IMR-90 (cell line): ENCODE measurements at regions not wholly inside any gene's neighbourhood (a gene's known extent, or its start where the extent isn't known, plus 50 kb on each side); places are given as distances from the start of the nearest gene placed in this dataset.

Experiments
- ATAC-seq: fragments of 200-7000 bp; cut with Tn5 transposase; 2 replicates; pipeline ENCODE4 v1.9.1; 2020; ENCODE audit warnings: low read depth, mild to moderate bottlenecking, moderate library complexity
- BruUV-seq: library from RNA; stranded (reverse); fragments of 400-500 nt; replicated peaks from 2 replicates; lab custom pipeline; 2021; lab: Mats Ljungman, UMichigan
- CTCF ChIA-PET: fragments of 300-600 bp; formaldehyde crosslinking; extraction: SDS; loops from one replicate; lab custom pipeline; 2021; ENCODE audit warnings: antibody characterized with exemption; lab: Yijun Ruan, JAX
- POLR2A ChIA-PET: fragments of 300-600 bp; sonication (Branson Sonifier 250); formaldehyde crosslinking; loops from one replicate; lab custom pipeline; 2022; ENCODE audit warnings: antibody characterized with exemption; ENCODE audit not compliant: unreplicated experiment; lab: Charles Lee
- DNase-seq: peaks from one replicate; pipeline ENCODE4 v3.0.0; 2013
- H2AFZ ChIP-seq: replicated peaks from 2 replicates; pipeline ENCODE3; 2013; ENCODE audit warnings: low read length, mild to moderate bottlenecking; ENCODE audit not compliant: poor library complexity
- H2AK5ac ChIP-seq: 2 replicates; pipeline ENCODE4 v1.6.1; 2013; ENCODE audit warnings: low read depth, low read length, inconsistent platforms
- H2AK9ac ChIP-seq: replicated peaks from 2 replicates; pipeline ENCODE3; 2013; ENCODE audit warnings: mild to moderate bottlenecking, low read depth, low read length, moderate library complexity; ENCODE audit not compliant: poor library complexity
- H2BK120ac ChIP-seq: 2 replicates; pipeline ENCODE4 v1.6.1; 2013; ENCODE audit warnings: low read depth, low read length, inconsistent platforms
- H2BK15ac ChIP-seq: 3 replicates; pipeline ENCODE4 v1.6.1; 2013; ENCODE audit warnings: low read depth, low read length, inconsistent platforms
- H2BK20ac ChIP-seq: 2 replicates; pipeline ENCODE4 v1.6.1; 2013; ENCODE audit warnings: low read depth, mild to moderate bottlenecking, inconsistent platforms, low read length, moderate library complexity
- H2BK5ac ChIP-seq: 2 replicates; pipeline ENCODE4 v1.6.1; 2013; ENCODE audit warnings: mild to moderate bottlenecking, low read depth, low read length, inconsistent platforms; ENCODE audit not compliant: poor library complexity, severe bottlenecking
- H3K14ac ChIP-seq: replicated peaks from 2 replicates; pipeline ENCODE4 v1.6.1; 2013; ENCODE audit warnings: low read depth, low read length, inconsistent platforms
- H3K18ac ChIP-seq: 2 replicates; pipeline ENCODE4 v1.6.1; 2013; ENCODE audit warnings: low read depth, low read length, control low read depth
- H3K23ac ChIP-seq: 2 replicates; pipeline ENCODE4 v1.6.1; 2013; ENCODE audit warnings: low read depth, low read length, inconsistent platforms
- H3K27ac ChIP-seq: 2 replicates; pipeline ENCODE4 v1.5.1; 2013; ENCODE audit warnings: mild to moderate bottlenecking, control low read depth, low read length; ENCODE audit not compliant: insufficient read depth
- H3K27me3 ChIP-seq: 2 replicates; pipeline ENCODE4 v1.6.1; 2013; ENCODE audit warnings: low read length; ENCODE audit not compliant: control insufficient read depth, insufficient read depth
- H3K36me3 ChIP-seq: 2 replicates; pipeline ENCODE4 v1.6.1; 2013; ENCODE audit warnings: low read length, mixed read lengths; ENCODE audit not compliant: control insufficient read depth, insufficient read depth
- H3K4ac ChIP-seq: 2 replicates; pipeline ENCODE4 v1.6.1; 2013; ENCODE audit warnings: low read depth, low read length, inconsistent platforms
- H3K4me1 ChIP-seq: 2 replicates; pipeline ENCODE4 v1.6.1; 2013; ENCODE audit warnings: low read length, mixed read lengths; ENCODE audit not compliant: control insufficient read depth, insufficient read depth
- H3K4me2 ChIP-seq: 2 replicates; pipeline ENCODE4 v1.6.1; 2013; ENCODE audit warnings: low read depth, mild to moderate bottlenecking, control low read depth, low read length, moderate library complexity
- H3K4me3 ChIP-seq: 2 replicates; pipeline ENCODE4 v1.5.1; 2013; ENCODE audit warnings: low read depth, mild to moderate bottlenecking, control low read depth, low read length, moderate library complexity; ENCODE audit not compliant: insufficient read depth
- H3K56ac ChIP-seq: 2 replicates; pipeline ENCODE4 v1.6.1; 2013; ENCODE audit warnings: low read length, inconsistent platforms; ENCODE audit not compliant: insufficient read depth; ENCODE audit errors: extremely low read depth
- H3K79me1 ChIP-seq, 2 experiments: 2 replicates each; pipeline ENCODE4 v1.6.1; 2013; ENCODE audit warnings: low read length in 2 of 2, inconsistent platforms in 1 of 2, low read depth in 1 of 2
- H3K9ac ChIP-seq: 2 replicates; pipeline ENCODE4 v1.6.1; 2013; ENCODE audit warnings: low read depth, low read length, control low read depth
- H3K9me1 ChIP-seq: 2 replicates; pipeline ENCODE4 v1.6.1; 2013; ENCODE audit warnings: low read length, inconsistent platforms; ENCODE audit not compliant: insufficient read depth
- H3K9me3 ChIP-seq: 2 replicates; pipeline ENCODE4 v1.6.1; 2013; ENCODE audit warnings: low read length; ENCODE audit not compliant: control insufficient read depth, insufficient read depth
- H4K20me1 ChIP-seq: 2 replicates; pipeline ENCODE4 v1.6.1; 2013; ENCODE audit warnings: low read length, inconsistent platforms; ENCODE audit not compliant: insufficient read depth
- H4K5ac ChIP-seq: 2 replicates; pipeline ENCODE4 v1.6.1; 2013; ENCODE audit warnings: mild to moderate bottlenecking, low read depth, low read length, control low read depth
- H4K8ac ChIP-seq, 2 experiments: 2 replicates each; pipeline ENCODE4 v1.6.1; 2013; ENCODE audit warnings: low read depth in 2 of 2, low read length in 2 of 2, control low read depth in 1 of 2, inconsistent platforms in 1 of 2
- H4K91ac ChIP-seq: 2 replicates; pipeline ENCODE4 v1.6.1; 2013; ENCODE audit warnings: low read depth, low read length, inconsistent platforms; ENCODE audit not compliant: insufficient read depth
- BHLHE40 ChIP-seq: fragments of 150-350 bp; IDR thresholded peaks from 2 replicates; pipeline ENCODE4 v1.6.1; 2016; ENCODE audit warnings: mild to moderate bottlenecking, low read depth, low read length
- CEBPB ChIP-seq: IDR thresholded peaks from 2 replicates; pipeline ENCODE4 v1.6.1; 2012; ENCODE audit warnings: low read depth, low read length, improper control_type of control experiment
- CHD1 ChIP-seq: IDR thresholded peaks from 2 replicates; pipeline ENCODE4 v1.6.1; 2012; ENCODE audit warnings: low read depth, low read length, improper control_type of control experiment
- CTCF ChIP-seq: conservative IDR thresholded peaks from 2 replicates; pipeline ENCODE4 v1.5.1; 2012; ENCODE audit warnings: mild to moderate bottlenecking, low read depth, low read length, improper control_type of control experiment
- FOS ChIP-seq: fragments of 150-350 bp; IDR thresholded peaks from 2 replicates; pipeline ENCODE4 v1.6.1; 2016; ENCODE audit warnings: low read depth, low read length
- MAFK ChIP-seq: IDR thresholded peaks from 2 replicates; pipeline ENCODE4 v1.6.1; 2012; ENCODE audit warnings: low read depth, low read length, improper control_type of control experiment
- MAZ ChIP-seq: IDR thresholded peaks from 2 replicates; pipeline ENCODE4 v1.6.1; 2012; ENCODE audit warnings: low read depth, mild to moderate bottlenecking, low read length, improper control_type of control experiment, moderate library complexity, borderline replicate concordance
- MXI1 ChIP-seq: IDR thresholded peaks from 2 replicates; pipeline ENCODE4 v1.6.1; 2012; ENCODE audit warnings: low read depth, mild to moderate bottlenecking, low read length, moderate library complexity, borderline replicate concordance
- NFE2L2 ChIP-seq: fragments of 150-350 bp; IDR thresholded peaks from 2 replicates; pipeline ENCODE4 v1.6.1; 2016; ENCODE audit warnings: low read depth, mild to moderate bottlenecking, low read length
- POLR2A ChIP-seq: IDR thresholded peaks from 2 replicates; pipeline ENCODE4 v1.6.1; 2012; ENCODE audit warnings: mild to moderate bottlenecking, low read depth, low read length
- RAD21 ChIP-seq: IDR thresholded peaks from 2 replicates; pipeline ENCODE4 v1.6.1; 2012; ENCODE audit warnings: low read length, improper control_type of control experiment
- RCOR1 ChIP-seq: IDR thresholded peaks from 2 replicates; pipeline ENCODE4 v1.6.1; 2012; ENCODE audit warnings: mild to moderate bottlenecking, low read length, improper control_type of control experiment; ENCODE audit not compliant: insufficient replicate concordance
- RFX5 ChIP-seq: IDR thresholded peaks from 2 replicates; pipeline ENCODE4 v1.8.0; 2012; ENCODE audit warnings: low read depth, mild to moderate bottlenecking, low read length, moderate library complexity
- SMC3 ChIP-seq: fragments of 150-350 bp; IDR thresholded peaks from 2 replicates; pipeline ENCODE4 v1.6.1; 2016; ENCODE audit warnings: low read depth, mild to moderate bottlenecking, antibody characterized with exemption, low read length, moderate library complexity
- WGBS, 2 experiments: methylation state at CpG; one replicate each; pipeline versions ENCODE4 v1.1.5 to v1.1.7; 2013; ENCODE audit warnings: missing lambda C conversion rate in 2 of 2; ENCODE audit not compliant: insufficient read length in 1 of 2; ENCODE audit errors: extremely low coverage in 2 of 2; 5-methylcytosine and 5-hydroxymethylcytosine counted together
- dilution Hi-C: fragments of 300-500 bp; cut with HindIII; formaldehyde crosslinking; loops from one replicate; pipeline ENCODE4 v1.14.3; 2018; ENCODE audit warnings: low sequenced_read_pairs; ENCODE audit not compliant: unreplicated experiment
- in situ Hi-C: fragments of 300-500 bp; cut with MboI; formaldehyde crosslinking; loops from 3 replicates; pipeline ENCODE4 v1.14.3; 2019; ENCODE audit warnings: low sequenced_read_pairs, inconsistent platforms, mixed read lengths
- intact Hi-C: fragments of 100-400 bp; cut with micrococcal nuclease; formaldehyde crosslinking; loops from 2 replicates; pipeline ENCODE4 v1.10.0; 2022
- TF ChIP-seq, protein P1 (sequence below): fragments of 150-350 bp; IDR thresholded peaks from 2 replicates; pipeline ENCODE4 v1.6.1; 2017; ENCODE audit warnings: mild to moderate bottlenecking, antibody characterized with exemption, low read length, low read depth
- TF ChIP-seq, protein P2 (sequence below): fragments of 150-350 bp; IDR thresholded peaks from 2 replicates; pipeline ENCODE4 v1.6.1; 2016; ENCODE audit warnings: low read depth, mild to moderate bottlenecking, low read length, moderate library complexity, borderline replicate concordance

- H3K27me3 ChIP-seq = no peaks in the 10 kb centered on the region
These were observed 106.2 kb upstream of the TLR4 start for GRCh38 chr9:117597977-117598376.

More at GRCh38 chr9:117597977-117598376, 106.2 kb upstream of the TLR4 start:
- intact Hi-C loops (no loop called here), dilution Hi-C loops (no loop called here), in situ Hi-C loops (no loop called here)
- WGBS, 2 experiments = no CpG with 5 or more reads among the region's 2 CpGs
- H3K4me3 ChIP-seq = no peak overlapping the region
- no peak overlapping the region for H2BK120ac ChIP-seq
- H3K18ac ChIP-seq = no peak overlapping the region
- no peak overlapping the region for H2BK20ac ChIP-seq
- no peaks in the 10 kb centered on the region for H3K4me1 ChIP-seq
- H4K91ac ChIP-seq = no peak overlapping the region
- H2AFZ ChIP-seq = no peak overlapping the region
- no peak overlapping the region for H2BK15ac ChIP-seq
- ChIA-PET POLR2A (no interaction called here), CTCF (no interaction called here)
- no peak overlapping the region for H3K4me2 ChIP-seq
- ATAC-seq (no peak), DNase-seq (no peak)
- no peak overlapping the region for H3K23ac ChIP-seq
- no peaks in the 10 kb centered on the region for H4K20me1 ChIP-seq
- no peak overlapping the region for H2AK5ac ChIP-seq
- no peak overlapping the region for H3K27ac ChIP-seq
- H4K5ac ChIP-seq = no peak overlapping the region
- no peaks in the 10 kb centered on the region for H3K36me3 ChIP-seq
- no peak overlapping the region for H3K9ac ChIP-seq
- H3K56ac ChIP-seq = no peak overlapping the region
- H4K8ac ChIP-seq = no peak overlapping the region
- BruUV-seq = no TSS peak
- H2BK5ac ChIP-seq = no peak overlapping the region
- H3K9me1 ChIP-seq = no peaks in the 10 kb centered on the region
- no peak overlapping the region for H2AK9ac ChIP-seq
- H3K14ac ChIP-seq = no peak overlapping the region
- H3K79me1 ChIP-seq = no peaks in the 10 kb centered on the region
- TF ChIP-seq, protein P1, sequence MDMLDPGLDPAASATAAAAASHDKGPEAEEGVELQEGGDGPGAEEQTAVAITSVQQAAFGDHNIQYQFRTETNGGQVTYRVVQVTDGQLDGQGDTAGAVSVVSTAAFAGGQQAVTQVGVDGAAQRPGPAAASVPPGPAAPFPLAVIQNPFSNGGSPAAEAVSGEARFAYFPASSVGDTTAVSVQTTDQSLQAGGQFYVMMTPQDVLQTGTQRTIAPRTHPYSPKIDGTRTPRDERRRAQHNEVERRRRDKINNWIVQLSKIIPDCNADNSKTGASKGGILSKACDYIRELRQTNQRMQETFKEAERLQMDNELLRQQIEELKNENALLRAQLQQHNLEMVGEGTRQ = no peak
- TF ChIP-seq CHD1 = no peak
- no peak for TF ChIP-seq NFE2L2
- TF ChIP-seq MAZ = no peak
- TF ChIP-seq, protein P2, sequence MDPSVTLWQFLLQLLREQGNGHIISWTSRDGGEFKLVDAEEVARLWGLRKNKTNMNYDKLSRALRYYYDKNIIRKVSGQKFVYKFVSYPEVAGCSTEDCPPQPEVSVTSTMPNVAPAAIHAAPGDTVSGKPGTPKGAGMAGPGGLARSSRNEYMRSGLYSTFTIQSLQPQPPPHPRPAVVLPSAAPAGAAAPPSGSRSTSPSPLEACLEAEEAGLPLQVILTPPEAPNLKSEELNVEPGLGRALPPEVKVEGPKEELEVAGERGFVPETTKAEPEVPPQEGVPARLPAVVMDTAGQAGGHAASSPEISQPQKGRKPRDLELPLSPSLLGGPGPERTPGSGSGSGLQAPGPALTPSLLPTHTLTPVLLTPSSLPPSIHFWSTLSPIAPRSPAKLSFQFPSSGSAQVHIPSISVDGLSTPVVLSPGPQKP = no peak
- no peak for TF ChIP-seq MAFK
- no peak for TF ChIP-seq CTCF
- TF ChIP-seq RFX5 = no peak
- TF ChIP-seq FOS = no peak
- TF ChIP-seq SMC3 = no peak
- no peak for TF ChIP-seq CEBPB
- TF ChIP-seq BHLHE40 = no peak
- no peak for TF ChIP-seq RCOR1
- no peak for TF ChIP-seq POLR2A
- no peak for TF ChIP-seq RAD21
- TF ChIP-seq MXI1 = no peak
- peaks cover 18% of the 10 kb centered on the region for H3K9me3 ChIP-seq
- H3K4ac ChIP-seq = no peak overlapping the region
